ENCODE measurements at regions not wholly inside any gene's neighbourhood (a gene's known extent, or its start where the extent isn't known, plus 50 kb on each side); places are given as distances from the start of the nearest gene placed in this dataset.

- no peak for DNase-seq
These were observed 281.6 kb upstream of the TANK start for GRCh38 chr2:160878618-160879017.

GRCh38 chr2:160882906-160883305 lies 277.3 kb upstream of the TANK start:
- DNase-seq: no peak

- DNase-seq: no peak
These were observed 276.2 kb upstream of the TANK start for GRCh38 chr2:160884056-160884455.

GRCh38 chr2:160889439-160890170 lies 270.6 kb upstream of the TANK start:
- DNase-seq: no peak

GRCh38 chr2:160890667-160891352 lies 269.4 kb upstream of the TANK start:
- DNase-seq: no peak

- DNase-seq: no peak
These were observed 268.9 kb upstream of the TANK start for GRCh38 chr2:160891353-160891740.

GRCh38 chr2:160892204-160892603 lies 268.0 kb upstream of the TANK start:
- DNase-seq: no peak

- DNase-seq: no peak
These were observed 266.6 kb upstream of the TANK start for GRCh38 chr2:160893581-160893980.

GRCh38 chr2:160898581-160899307 lies 261.5 kb upstream of the TANK start:
- no peak for DNase-seq

- DNase-seq: no peak
These were observed 258.6 kb upstream of the TANK start for GRCh38 chr2:160901613-160902012.

GRCh38 chr2:160905862-160906261 lies 254.4 kb upstream of the TANK start:
- DNase-seq: no peak

GRCh38 chr2:160906878-160907277 lies 253.3 kb upstream of the TANK start:
- DNase-seq: no peak

GRCh38 chr2:160907738-160908137 lies 252.5 kb upstream of the TANK start:
- no peak for DNase-seq

- DNase-seq: no peak
These were observed 252.1 kb upstream of the TANK start for GRCh38 chr2:160908157-160908556.

GRCh38 chr2:160909781-160910242 lies 250.4 kb upstream of the TANK start:
- no peak for DNase-seq

- DNase-seq: peak; percentile 35
These were observed 249.5 kb upstream of the TANK start for GRCh38 chr2:160910681-160911080.

- no peak for DNase-seq
These were observed 249.0 kb upstream of the TANK start for GRCh38 chr2:160911258-160911657.

GRCh38 chr2:160912276-160912675 lies 248.0 kb upstream of the TANK start:
- DNase-seq: no peak

- no peak for DNase-seq
These were observed 246.9 kb upstream of the TANK start for GRCh38 chr2:160913323-160913722.

- no peak for DNase-seq
These were observed 246.0 kb upstream of the TANK start for GRCh38 chr2:160914217-160914616.

- no peak for DNase-seq
These were observed 243.9 kb upstream of the TANK start for GRCh38 chr2:160916300-160916699.

GRCh38 chr2:160917850-160918249 lies 242.4 kb upstream of the TANK start:
- no peak for DNase-seq

- DNase-seq: no peak
These were observed 242.0 kb upstream of the TANK start for GRCh38 chr2:160918258-160918657.

Measured in left kidney (tissue), 1 donor.